ENCODE measurements at regions not wholly inside any gene's neighbourhood (a gene's known extent, or its start where the extent isn't known, plus 50 kb on each side); places are given as distances from the start of the nearest gene placed in this dataset.
A peak's percentile ranks its signal among the peaks of the same experiment; 100 is the strongest.
"Not testable (repeated sequence)": the region's sequence is repeated elsewhere in the genome, so short reads cannot be mapped to it uniquely, and the experiment has no call there.

- no peak for DNase-seq (ENCODE audit: low read depth)
Observed at GRCh38 chr3:182629521-182629920, 163.8 kb upstream of the ATP11B start.

DNA sequence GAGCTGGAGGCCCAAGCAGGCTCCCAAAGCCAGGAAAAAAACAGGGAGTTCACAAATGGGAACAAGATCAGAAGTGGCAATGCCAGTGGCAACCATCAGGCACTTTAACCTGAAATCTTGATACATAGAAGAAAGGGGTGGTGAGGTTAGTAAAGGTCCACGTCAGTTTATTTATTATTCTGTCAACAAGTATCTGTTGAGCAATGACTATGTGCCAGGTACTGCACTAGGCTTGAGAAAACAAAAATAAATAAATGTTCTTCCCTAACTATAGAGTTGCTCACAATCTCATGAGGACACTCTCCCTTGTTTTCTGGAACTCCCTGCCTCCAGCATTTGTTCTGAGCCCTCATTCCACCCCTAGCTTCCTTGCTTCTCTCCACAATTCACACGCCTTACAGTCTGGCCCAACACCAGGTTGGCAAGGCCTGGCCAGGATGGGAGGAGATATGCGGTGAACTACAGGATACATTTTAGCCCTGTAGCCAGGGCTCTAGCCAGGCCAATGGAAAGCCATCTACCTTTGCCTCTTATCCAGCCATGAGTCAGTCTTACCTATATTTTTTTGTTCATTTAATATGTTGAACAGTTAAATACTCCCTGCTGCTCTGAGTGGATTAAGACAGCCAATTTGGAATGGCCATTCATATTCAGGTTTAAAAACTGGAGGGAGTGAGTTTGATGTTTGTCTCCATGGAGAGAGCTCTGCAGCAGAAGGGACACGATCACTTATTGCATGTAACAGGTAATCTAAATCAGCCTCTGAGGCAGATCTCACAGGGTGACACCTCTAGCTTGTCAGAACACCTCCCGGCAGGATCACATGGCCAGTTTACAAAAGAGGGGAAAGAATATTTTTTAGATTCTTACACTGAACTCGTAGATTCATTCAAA lies 161.9 kb upstream of the ATP11B start:
- no peak for DNase-seq (ENCODE audit: low read depth)

DNA sequence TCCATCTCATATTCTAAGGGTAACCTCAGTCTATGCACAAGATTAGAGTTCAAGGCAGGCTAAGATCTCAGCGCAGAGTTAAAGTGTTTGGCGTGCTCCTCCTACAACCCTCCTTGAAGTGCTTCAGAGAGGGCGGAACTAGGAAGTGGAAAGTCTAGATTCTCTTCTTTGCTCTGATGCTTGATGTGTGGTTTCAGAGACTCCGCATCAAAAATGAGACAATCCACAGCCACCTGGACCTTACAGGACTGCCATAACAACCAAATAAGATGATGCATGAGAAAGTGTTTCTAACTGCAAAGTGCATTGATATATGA lies 161.3 kb upstream of the ATP11B start:
- no peak for DNase-seq (ENCODE audit: low read depth)

DNA sequence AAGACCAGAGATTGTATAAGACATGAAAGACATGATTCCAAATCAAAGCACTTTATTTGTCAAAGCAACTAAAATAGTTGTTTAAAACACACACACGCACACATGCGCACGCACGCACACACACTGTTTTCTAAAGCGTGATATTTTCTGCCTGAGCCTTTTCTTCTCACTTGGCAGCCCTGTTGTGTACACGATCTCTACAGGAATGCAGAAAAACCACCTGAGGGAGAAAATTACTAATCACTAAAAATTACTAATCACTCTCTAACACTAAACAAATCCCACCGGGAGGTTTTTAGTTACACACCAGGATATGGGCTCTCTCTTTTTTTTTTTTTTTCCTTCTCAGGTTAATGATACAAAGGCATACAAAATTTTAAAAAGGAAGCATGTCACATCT lies 160.1 kb upstream of the ATP11B start:
- no peak for DNase-seq (ENCODE audit: low read depth)

GRCh38 chr3:182636646-182637045 lies 156.7 kb upstream of the ATP11B start:
- DNase-seq (ENCODE audit: low read depth): peak; percentile 28

GRCh38 chr3:182637350-182638110 lies 155.8 kb upstream of the ATP11B start:
- DNase-seq (ENCODE audit: low read depth): no peak

GRCh38 chr3:182644013-182644412 lies 149.3 kb upstream of the ATP11B start:
- DNase-seq (ENCODE audit: low read depth): no peak

- no peak for DNase-seq (ENCODE audit: low read depth)
Observed at GRCh38 chr3:182644790-182645433, 148.4 kb upstream of the ATP11B start.

DNA sequence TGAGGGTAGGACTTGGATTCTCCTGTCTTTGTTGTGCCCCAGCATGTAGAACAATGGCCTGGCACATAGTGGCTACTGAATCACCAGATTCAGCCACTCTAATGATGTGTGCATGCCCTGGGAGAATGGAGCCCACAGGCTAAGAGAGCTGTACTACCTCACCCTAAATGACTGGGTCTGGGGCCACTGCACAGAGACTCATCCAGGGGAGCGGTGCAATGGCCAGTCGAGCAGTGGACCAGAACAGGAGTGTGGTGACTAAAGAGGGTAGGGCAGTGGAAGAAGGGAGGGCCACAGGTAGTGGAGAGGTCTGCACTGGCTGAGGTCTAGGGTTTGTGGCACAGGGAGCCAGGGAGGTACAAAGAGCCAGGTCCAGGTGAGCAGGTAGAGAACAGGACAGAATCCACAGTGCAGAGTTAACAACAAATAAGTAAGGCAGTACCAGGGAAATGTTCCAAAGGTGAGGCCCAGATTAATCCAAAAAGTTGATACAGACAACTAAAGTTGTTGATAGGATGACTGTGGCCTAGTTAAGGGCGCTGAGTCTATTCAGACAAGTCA lies 142.7 kb upstream of the ATP11B start:
- DNase-seq (ENCODE audit: low read depth): no peak

DNA sequence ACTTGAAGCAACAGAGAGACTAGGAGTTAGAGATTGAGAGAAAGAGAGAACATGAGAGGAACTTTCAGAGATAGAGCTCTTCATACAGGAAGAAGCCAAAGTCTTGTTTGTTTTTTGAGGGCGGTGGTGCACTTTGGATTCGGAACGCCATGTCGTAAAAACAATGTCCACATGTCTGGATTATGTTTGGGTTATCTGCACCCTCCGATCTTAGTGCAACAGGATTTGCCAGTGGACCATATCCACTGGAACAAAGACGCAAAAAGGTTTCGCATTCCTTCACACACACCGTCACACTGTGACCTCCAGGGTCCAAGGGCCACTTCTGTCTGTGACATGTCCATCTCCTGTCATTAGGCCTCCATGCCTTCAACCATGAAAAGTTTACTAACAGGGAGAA lies 141.8 kb upstream of the ATP11B start:
- DNase-seq (ENCODE audit: low read depth): no peak

GRCh38 chr3:182653065-182653464 lies 140.2 kb upstream of the ATP11B start:
- DNase-seq (ENCODE audit: low read depth): not testable (repeated sequence)

- DNase-seq (ENCODE audit: low read depth): no peak
Observed at GRCh38 chr3:182668541-182668940, 124.8 kb upstream of the ATP11B start.

GRCh38 chr3:182668974-182669373 lies 124.3 kb upstream of the ATP11B start:
- no peak for DNase-seq (ENCODE audit: low read depth)

DNA sequence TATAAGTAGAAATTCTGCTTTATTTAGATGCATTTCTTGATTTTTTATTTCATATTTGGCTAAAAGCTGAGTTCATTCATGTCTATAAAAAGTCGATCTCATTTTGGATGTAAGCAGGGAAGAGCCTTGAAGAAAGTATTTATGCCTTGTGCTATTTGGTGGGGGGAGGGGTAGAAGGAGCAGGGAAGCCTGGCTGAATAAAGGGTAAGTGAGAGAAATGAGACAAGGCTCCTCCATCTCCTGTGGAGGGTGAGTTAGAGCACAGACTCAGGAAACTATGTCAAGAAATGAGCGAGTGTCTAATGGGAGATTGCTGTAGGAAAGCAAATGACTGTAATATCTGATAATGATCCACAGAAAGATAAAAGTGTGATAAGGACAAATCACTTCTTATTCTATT lies 121.8 kb upstream of the ATP11B start:
- no peak for DNase-seq (ENCODE audit: low read depth)

GRCh38 chr3:182671942-182672341 lies 121.4 kb upstream of the ATP11B start:
- peak; percentile 57 for DNase-seq (ENCODE audit: low read depth)

- DNase-seq (ENCODE audit: low read depth): no peak
Observed at GRCh38 chr3:182673336-182673735, 120.0 kb upstream of the ATP11B start.

DNA sequence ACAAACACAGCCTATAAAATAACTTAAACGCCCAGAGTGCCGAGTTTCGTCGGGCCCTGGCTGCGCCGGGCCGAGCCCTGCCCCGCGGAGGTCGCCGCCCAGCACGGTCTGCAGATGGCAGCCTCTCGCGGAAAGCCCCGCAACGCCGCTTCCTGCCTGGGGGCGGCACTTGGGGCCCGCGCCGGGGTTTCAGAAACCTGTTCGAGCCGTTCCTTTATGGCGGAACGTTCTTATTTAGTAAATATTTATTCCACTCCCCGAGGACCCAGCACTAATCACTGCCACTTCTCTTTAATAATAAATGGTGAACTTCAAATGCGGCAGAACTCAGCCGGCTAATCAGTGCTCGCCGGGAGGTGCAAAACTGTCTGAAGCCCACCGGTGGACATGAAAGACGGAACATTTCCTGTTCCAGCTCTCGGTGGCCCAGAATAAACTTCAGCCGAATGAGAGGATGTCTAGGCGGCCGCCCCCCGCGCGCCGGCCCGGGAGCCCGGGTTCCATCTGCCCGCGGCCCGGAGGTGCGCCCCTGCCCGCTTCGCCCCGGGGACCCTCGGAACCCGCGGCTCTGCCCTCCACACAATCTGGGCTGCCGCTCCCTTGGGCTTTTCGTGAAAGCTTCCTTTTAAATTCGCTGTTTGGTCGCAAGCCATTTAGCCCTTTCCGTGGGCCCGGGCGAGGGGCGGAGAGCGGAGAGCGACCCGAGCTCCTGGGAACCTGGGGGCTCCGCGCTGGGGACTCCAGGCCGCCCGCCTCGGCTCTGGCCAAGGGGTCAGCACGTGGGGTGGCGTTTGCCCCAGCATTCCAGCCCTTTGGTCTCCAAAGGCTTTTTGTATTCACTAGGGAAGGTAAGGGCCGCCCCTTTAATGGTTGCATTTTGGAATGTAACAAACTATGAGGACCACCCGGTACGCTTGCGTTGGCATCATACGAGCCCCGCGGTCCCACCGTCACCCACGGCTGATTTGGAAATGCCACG lies 110.8 kb upstream of the ATP11B start:
- peak; percentile 34 for DNase-seq (ENCODE audit: low read depth)

- DNase-seq (ENCODE audit: low read depth): peak; percentile 67
Observed at GRCh38 chr3:182683453-182683852, 109.9 kb upstream of the ATP11B start.

DNA sequence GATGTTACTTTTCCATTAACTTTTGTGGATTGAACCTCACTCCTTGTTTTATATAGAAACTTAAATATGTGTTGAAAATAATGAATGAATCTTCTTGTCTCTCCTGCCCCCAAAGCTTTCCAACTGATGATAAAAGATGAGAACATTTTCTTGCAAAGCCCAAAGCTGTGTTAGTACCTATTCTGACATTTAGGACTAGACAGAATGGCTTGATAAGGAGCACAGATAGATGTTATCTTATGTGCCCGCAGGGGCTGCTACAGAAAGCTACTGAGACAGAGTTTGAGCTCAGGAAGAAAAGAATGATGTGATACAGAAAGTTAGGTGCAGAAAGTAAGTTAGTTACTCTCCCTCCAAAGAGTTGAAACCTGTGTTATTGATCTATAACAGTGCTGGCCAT lies 109.4 kb upstream of the ATP11B start:
- no peak for DNase-seq (ENCODE audit: low read depth)

DNA sequence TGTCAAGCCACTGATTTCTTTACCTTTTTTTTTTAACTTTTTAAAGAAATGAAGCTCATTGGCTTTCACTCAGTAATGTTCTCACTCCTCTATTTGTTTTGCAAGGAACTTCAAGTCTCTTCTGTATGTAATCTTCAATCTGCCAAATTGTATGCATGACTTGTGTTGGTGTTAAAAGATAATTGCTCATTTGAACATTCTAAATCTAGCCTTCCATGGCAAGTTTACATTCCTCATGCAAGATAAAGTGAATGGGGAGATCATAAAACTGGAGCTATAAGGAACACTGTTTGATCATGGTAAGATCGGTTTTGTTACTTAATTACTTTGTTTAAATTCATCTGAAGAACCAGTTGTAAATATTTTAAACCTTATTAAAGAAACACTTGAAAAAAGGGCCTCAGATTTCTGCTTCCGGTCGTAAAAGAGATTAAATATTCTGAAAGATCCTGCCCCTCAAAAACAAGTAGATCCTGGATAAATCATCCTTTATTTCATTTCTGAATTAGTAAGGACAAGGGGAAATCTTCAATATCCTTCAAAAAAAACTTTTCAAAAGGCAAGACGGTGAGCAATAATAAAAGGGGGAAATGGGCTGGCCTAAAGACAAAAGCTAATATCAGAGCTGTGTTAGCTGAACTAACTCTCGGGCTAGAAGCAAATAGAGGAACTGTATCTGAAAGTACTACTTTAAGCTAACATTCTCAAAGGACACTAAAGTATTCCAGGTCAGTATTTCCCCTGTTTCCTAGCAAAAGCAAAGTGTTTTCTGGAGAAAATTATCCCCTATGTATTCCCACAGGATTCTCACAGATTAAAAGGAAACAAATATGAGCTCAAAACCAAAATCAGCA lies 107.0 kb upstream of the ATP11B start:
- no peak for DNase-seq (ENCODE audit: low read depth)
